ENCODE measurements at regions not wholly inside any gene's neighbourhood (a gene's known extent, or its start where the extent isn't known, plus 50 kb on each side); places are given as distances from the start of the nearest gene placed in this dataset.

DNA sequence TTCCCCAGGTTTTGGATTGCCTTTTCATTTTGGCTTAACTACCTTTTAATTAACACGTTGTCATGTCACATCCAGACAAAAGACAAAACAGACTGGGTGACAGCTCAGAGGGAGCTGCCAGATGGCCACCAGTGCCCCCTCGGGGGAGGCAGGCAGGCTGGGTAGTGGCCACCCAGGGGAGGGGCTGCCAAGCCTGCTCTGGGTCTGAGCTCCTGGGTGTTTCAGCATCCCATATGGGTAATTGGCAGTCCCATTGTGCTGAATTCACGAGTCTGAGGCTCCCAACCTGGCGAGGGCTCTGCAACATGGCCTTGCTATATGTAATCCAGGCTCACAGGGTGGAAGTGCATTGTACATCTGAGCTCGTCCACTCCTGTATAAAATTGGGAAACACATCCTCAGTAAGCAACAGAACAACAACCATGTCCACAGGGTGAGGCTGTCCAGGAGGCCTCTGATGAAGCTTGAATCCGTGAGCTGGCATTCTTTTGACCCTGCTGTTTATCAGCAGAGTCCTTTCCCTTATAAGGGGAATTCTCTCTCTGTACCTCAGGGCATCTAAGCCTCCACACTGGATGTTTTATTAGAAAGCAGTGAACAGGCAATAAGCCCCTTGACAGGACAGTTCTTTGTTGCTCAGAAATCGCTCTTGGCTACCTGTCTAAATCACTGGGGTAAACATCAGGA, 111.7 kb upstream of the SLC22A23 start:
- DNase-seq (ENCODE audit: low read depth): no peak
- TF ChIP-seq, protein P1, sequence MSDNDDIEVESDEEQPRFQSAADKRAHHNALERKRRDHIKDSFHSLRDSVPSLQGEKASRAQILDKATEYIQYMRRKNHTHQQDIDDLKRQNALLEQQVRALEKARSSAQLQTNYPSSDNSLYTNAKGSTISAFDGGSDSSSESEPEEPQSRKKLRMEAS (IDR thresholded peaks at IDR 0.05; ENCODE audit: low read depth, low read length): no peak
- TF ChIP-seq MYC (IDR thresholded peaks at IDR 0.05; ENCODE audit: low read depth, low read length): no peak
- TF ChIP-seq POLR2A (IDR thresholded peaks at IDR 0.05; ENCODE audit: extremely low read depth, insufficient read length): no peak
- TF ChIP-seq, protein P2, sequence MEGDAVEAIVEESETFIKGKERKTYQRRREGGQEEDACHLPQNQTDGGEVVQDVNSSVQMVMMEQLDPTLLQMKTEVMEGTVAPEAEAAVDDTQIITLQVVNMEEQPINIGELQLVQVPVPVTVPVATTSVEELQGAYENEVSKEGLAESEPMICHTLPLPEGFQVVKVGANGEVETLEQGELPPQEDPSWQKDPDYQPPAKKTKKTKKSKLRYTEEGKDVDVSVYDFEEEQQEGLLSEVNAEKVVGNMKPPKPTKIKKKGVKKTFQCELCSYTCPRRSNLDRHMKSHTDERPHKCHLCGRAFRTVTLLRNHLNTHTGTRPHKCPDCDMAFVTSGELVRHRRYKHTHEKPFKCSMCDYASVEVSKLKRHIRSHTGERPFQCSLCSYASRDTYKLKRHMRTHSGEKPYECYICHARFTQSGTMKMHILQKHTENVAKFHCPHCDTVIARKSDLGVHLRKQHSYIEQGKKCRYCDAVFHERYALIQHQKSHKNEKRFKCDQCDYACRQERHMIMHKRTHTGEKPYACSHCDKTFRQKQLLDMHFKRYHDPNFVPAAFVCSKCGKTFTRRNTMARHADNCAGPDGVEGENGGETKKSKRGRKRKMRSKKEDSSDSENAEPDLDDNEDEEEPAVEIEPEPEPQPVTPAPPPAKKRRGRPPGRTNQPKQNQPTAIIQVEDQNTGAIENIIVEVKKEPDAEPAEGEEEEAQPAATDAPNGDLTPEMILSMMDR (IDR thresholded peaks at IDR 0.05; ENCODE audit: low read depth, low read length): no peak
- H3K4me3 ChIP-seq (ENCODE audit: low read depth, low read length): no peak overlapping the region

DNA sequence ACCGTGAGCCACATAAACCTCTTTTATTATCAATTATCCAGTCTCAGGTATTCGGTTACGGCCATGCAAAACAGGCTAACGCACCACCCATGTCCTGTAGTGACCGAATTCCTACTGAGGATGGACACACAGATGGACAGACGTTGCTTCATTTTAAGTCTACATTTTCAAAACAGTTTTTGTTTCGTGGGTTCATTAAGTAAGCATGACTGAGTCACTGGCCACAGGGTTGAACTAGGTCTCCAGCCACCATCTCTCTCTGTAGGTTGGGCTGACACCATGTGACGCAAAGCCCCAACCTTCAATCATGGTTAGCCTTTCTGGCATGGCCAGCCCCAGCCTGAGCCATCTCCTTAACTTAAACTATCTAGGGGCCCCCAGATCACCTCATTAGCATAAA, 110.0 kb upstream of the SLC22A23 start:
- peak; percentile 23 for DNase-seq (ENCODE audit: low read depth)
- TF ChIP-seq, protein P1 (IDR thresholded peaks at IDR 0.05; ENCODE audit: low read depth, low read length): no peak
- TF ChIP-seq, protein P2 (IDR thresholded peaks at IDR 0.05; ENCODE audit: low read depth, low read length): no peak
- TF ChIP-seq MYC (IDR thresholded peaks at IDR 0.05; ENCODE audit: low read depth, low read length) (no peak), POLR2A (IDR thresholded peaks at IDR 0.05; ENCODE audit: extremely low read depth, insufficient read length) (no peak)

DNA sequence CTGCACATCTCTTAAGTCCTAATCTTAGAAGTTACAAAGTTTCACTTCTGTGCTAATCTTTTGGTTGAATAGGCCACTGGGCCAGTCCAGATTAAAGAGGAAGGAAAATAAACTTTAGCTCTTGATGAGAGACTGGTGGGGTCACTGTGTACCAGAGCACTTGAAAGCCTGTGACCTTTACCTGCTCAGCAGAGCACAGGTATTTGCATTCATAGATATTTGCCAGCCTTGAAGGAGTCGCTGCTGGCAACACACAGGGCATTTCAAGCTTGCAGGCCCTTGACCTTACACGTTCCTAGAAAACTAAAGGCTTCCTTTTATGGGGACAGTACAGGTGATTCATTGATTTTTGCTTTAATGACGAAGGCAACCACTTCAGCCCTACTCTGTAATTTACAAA, 108.4 kb upstream of the SLC22A23 start:
- H3K4me3 ChIP-seq (ENCODE audit: low read depth, low read length): no peak overlapping the region
- no peak for DNase-seq (ENCODE audit: low read depth)

More for the DNA sequence above, 110.0 kb upstream of the SLC22A23 start:
- no peak overlapping the region for H3K4me3 ChIP-seq (ENCODE audit: low read depth, low read length)

DNA sequence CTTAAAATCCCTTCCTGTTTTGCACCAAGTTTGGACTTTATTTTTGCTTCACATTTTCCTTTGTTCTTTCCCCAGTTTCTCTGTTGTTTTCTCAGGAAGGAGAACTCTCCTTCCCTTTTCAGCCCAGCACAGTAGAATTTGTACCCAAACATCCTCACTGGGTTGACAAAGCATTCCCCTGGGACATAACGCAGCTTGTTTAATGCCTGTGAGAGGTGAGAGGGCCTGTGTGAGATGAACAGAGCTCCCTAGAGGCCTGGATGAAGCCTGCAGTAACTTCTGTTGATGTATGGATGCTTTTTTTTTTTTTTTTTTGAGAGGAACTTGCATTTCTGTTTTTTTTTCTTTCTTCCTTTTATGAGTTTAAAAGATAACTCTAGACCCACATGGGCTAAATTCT, 104.9 kb upstream of the SLC22A23 start:
- TF ChIP-seq POLR2A (IDR thresholded peaks at IDR 0.05; ENCODE audit: extremely low read depth, insufficient read length) (no peak), MYC (IDR thresholded peaks at IDR 0.05; ENCODE audit: low read depth, low read length) (no peak)
- TF ChIP-seq, protein P1 (IDR thresholded peaks at IDR 0.05; ENCODE audit: low read depth, low read length): no peak
- TF ChIP-seq, protein P2 (IDR thresholded peaks at IDR 0.05; ENCODE audit: low read depth, low read length): no peak
- peak; percentile 40 for DNase-seq (ENCODE audit: low read depth)

More for the DNA sequence above, 108.4 kb upstream of the SLC22A23 start:
- TF ChIP-seq, protein P1 (IDR thresholded peaks at IDR 0.05; ENCODE audit: low read depth, low read length): no peak
- no peak for TF ChIP-seq MYC (IDR thresholded peaks at IDR 0.05; ENCODE audit: low read depth, low read length)

DNA sequence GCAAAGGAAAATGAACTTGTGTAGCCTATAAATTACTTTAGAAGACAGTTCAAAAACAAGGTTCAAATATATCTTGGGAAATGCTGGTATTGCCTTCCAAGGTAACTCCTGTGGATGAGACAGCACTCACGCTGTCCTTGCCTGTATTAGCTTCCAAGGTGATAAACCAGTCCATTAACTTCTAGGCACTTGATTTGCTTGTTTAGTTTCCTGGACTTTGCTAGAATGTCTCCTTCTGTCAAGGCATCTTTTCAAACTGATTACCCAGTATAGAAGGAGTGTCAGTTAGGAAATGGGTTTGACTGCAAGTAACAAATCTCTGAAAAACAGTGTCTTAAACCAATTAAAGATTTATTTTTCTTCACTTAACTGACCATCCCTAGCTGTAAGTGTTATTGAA, 103.4 kb upstream of the SLC22A23 start:
- DNase-seq (ENCODE audit: low read depth): no peak
- TF ChIP-seq, protein P2 (IDR thresholded peaks at IDR 0.05; ENCODE audit: low read depth, low read length): no peak
- H3K4me3 ChIP-seq (ENCODE audit: low read depth, low read length): no peak overlapping the region

More for the DNA sequence above, 104.9 kb upstream of the SLC22A23 start:
- no peak overlapping the region for H3K4me3 ChIP-seq (ENCODE audit: low read depth, low read length)

DNA sequence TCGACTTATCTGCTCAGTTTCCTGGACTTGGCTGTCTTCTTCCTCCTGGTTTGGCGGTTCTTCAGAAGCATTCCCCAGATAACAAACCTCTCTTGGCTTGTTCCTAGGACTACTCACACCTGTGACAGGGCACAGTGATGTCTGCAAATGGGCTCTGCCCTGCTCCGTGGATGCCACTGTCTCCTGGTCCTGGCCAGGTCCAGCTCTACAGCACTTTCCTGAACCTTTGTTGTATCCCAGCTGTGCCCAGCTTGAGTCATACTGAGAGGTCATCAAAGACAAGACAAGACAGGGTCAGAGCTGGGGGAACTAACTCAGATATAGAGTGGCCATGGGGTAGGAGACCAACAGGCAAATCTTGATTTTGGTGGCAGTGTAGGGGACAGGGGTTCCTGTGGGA, 102.7 kb upstream of the SLC22A23 start:
- no peak for DNase-seq (ENCODE audit: low read depth)
- TF ChIP-seq MYC (IDR thresholded peaks at IDR 0.05; ENCODE audit: low read depth, low read length) (no peak), POLR2A (IDR thresholded peaks at IDR 0.05; ENCODE audit: extremely low read depth, insufficient read length) (no peak)
- TF ChIP-seq, protein P1 (IDR thresholded peaks at IDR 0.05; ENCODE audit: low read depth, low read length): no peak
- TF ChIP-seq, protein P2 (IDR thresholded peaks at IDR 0.05; ENCODE audit: low read depth, low read length): no peak

More for the DNA sequence above, 102.7 kb upstream of the SLC22A23 start:
- no peak overlapping the region for H3K4me3 ChIP-seq (ENCODE audit: low read depth, low read length)

Measured in NB4 (cell line).